ENCODE measurements at regions not wholly inside any gene's neighbourhood (a gene's known extent, or its start where the extent isn't known, plus 50 kb on each side); places are given as distances from the start of the nearest gene placed in this dataset.

- Histone ChIP-seq H3K9me3 (no peaks in the 10 kb centered on the region), H3K27me3 (no peaks in the 10 kb centered on the region), H3K36me3 (no peaks in the 10 kb centered on the region), H3K4me3 (no peak overlapping the region), H3K4me1 (peaks cover 2% of the 10 kb centered on the region), H3K27ac (no peak overlapping the region)
- DNase-seq (ENCODE audit: low spot score in 2 of 2): no peak
- WGBS: 70% methylated on average over 3 of the region's 3 CpGs
- TF ChIP-seq EP300 (IDR thresholded peaks at IDR 0.05) (no peak), POLR2AphosphoS5 (IDR thresholded peaks at IDR 0.05) (no peak), POLR2A (IDR thresholded peaks at IDR 0.05) (no peak), CTCF (IDR thresholded peaks at IDR 0.05) (no peak)
These were observed 120.6 kb upstream of the KCNJ16 start for GRCh38 chr17:69954241-69954925.

GRCh38 chr17:69958063-69958462, 117.0 kb upstream of the KCNJ16 start:
- no peak for DNase-seq (ENCODE audit: low spot score in 2 of 2)
- Histone ChIP-seq H3K4me1 (peaks cover 12% of the 10 kb centered on the region), H3K9me3 (no peaks in the 10 kb centered on the region), H3K4me3 (no peak overlapping the region), H3K36me3 (no peaks in the 10 kb centered on the region), H3K27me3 (no peaks in the 10 kb centered on the region), H3K27ac (no peak overlapping the region)
- 94% methylated on average over 3 of the region's 3 CpGs for WGBS
- TF ChIP-seq POLR2AphosphoS5 (IDR thresholded peaks at IDR 0.05) (no peak), EP300 (IDR thresholded peaks at IDR 0.05) (no peak), POLR2A (IDR thresholded peaks at IDR 0.05) (no peak), CTCF (IDR thresholded peaks at IDR 0.05) (no peak)

- DNase-seq (ENCODE audit: low spot score in 2 of 2): no peak
- no peak for TF ChIP-seq CTCF (IDR thresholded peaks at IDR 0.05)
- Histone ChIP-seq H3K27ac (no peak overlapping the region), H3K9me3 (no peaks in the 10 kb centered on the region), H3K4me1 (peaks cover 12% of the 10 kb centered on the region), H3K27me3 (no peaks in the 10 kb centered on the region), H3K36me3 (no peaks in the 10 kb centered on the region), H3K4me3 (no peak overlapping the region)
These were observed 115.7 kb upstream of the KCNJ16 start for GRCh38 chr17:69959283-69959682.

GRCh38 chr17:69960755-69961154, 114.3 kb upstream of the KCNJ16 start:
- no peak for TF ChIP-seq POLR2A (IDR thresholded peaks at IDR 0.05)
- no peak for TF ChIP-seq EP300 (IDR thresholded peaks at IDR 0.05)
- no peak for TF ChIP-seq CTCF (IDR thresholded peaks at IDR 0.05)
- TF ChIP-seq POLR2AphosphoS5 (IDR thresholded peaks at IDR 0.05): no peak
- H3K4me3 ChIP-seq: no peak overlapping the region
- no peak for DNase-seq (ENCODE audit: low spot score in 2 of 2)
- no peak overlapping the region for H3K27ac ChIP-seq
- H3K4me1 ChIP-seq: peaks cover 12% of the 10 kb centered on the region
- H3K9me3 ChIP-seq: peaks cover 6% of the 10 kb centered on the region
- H3K36me3 ChIP-seq: no peaks in the 10 kb centered on the region
- H3K27me3 ChIP-seq: no peaks in the 10 kb centered on the region

GRCh38 chr17:69961501-69962145, 113.4 kb upstream of the KCNJ16 start:
- Histone ChIP-seq H3K36me3 (no peaks in the 10 kb centered on the region), H3K9me3 (peaks cover 6% of the 10 kb centered on the region), H3K4me1 (peaks cover 12% of the 10 kb centered on the region), H3K27me3 (no peaks in the 10 kb centered on the region), H3K4me3 (no peak overlapping the region), H3K27ac (no peak overlapping the region)
- peak in 1 of 2 donors; percentile 78 for DNase-seq (ENCODE audit: low spot score in 2 of 2)
- 6% methylated on average over 7 of the region's 7 CpGs for WGBS
- TF ChIP-seq POLR2AphosphoS5 (IDR thresholded peaks at IDR 0.05) (no peak), CTCF (IDR thresholded peaks at IDR 0.05) (no peak), EP300 (IDR thresholded peaks at IDR 0.05) (no peak)

All from suprapubic skin (tissue), 4 donors.